Activated CD4-positive, alpha-beta T cell treated with anti-CD3 and anti-CD28 coated beads for 48 hours (primary cell): ENCODE measurements at regions not wholly inside any gene's neighbourhood (a gene's known extent, or its start where the extent isn't known, plus 50 kb on each side); places are given as distances from the start of the nearest gene placed in this dataset.

Experiments used
- DNase-seq: peaks from one replicate; pipeline ENCODE4 v3.0.0-alpha.2; 2020

DNA sequence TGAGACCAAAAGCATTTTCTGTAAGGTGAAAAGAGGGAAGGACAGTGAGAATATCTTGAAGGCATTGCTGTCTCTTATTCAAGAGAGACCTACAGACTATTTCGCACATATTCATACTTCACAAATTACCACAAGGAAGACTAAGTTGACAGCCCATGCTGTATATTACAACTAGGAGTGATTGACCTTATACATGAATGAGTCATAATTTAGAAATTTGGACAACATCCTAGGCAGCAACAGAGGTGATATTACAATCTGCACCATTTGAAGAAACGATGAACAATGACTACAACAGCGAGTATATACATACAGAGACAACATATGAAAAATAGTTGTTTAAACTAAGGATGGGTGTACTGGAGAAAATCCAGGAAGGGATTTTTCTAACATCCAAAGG lies 971.7 kb downstream of the CDH11 start:
- DNase-seq, result no peak

DNA sequence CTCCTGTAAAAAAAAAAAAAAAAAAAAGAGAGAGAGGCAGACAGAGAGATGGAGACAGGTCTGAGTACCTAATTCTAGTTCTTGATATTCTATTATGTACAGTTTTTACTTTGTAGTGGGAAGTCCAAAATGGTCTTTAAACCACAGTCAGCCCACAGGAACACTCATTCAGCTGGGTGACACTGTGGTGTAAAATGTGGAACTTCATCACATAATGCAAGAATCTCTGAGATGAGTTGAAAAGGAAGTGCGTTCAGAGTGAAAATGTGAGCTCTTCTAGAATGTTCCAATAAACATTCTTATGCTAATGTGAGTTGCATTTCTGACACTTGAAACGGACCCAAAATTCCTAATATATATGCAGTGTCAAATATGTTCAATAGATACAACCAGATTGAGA lies 972.1 kb downstream of the CDH11 start:
- DNase-seq, result no peak

GRCh38 chr16:64148356-64148755 lies 973.5 kb downstream of the CDH11 start:
- DNase-seq, result no peak

DNA sequence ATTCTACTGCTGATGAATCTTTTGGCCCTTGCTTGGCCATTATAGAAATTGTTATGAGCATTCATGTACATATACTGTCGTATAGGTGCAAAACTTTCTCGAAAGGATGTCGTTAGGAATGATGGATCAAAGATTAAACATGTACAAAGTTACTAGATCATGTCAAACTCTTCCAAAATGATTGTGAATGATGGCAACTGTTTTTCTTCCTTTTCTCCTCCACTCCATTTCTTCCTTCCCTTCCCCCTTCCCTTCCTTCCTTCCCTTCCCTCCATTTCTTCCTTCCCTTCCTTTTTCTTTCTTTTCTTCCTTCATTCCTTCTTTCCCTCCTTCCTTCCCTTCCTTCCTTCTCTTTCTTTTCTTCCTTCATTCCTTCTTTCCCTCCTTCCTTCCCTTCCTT lies 973.9 kb downstream of the CDH11 start:
- no peak for DNase-seq

DNA sequence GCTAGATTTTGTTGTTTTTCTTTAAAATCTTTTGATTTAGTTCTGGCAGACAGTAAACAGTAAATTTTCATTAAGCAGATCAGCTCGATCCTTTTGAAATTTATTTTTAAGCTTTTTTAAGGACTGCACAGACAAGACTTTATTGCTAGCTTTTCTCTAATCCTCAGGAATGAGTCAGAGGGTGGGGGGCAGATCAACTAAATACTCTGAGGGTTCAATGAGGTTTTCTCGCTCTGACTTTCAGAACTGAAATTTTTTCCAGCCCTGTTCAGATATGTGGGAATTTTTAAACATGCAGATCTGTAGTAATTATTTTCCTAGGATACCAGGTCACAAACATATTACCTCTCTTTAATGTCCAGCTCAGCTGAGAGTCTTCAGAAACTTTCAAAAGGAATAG lies 977.2 kb downstream of the CDH11 start:
- DNase-seq, result no peak

DNA sequence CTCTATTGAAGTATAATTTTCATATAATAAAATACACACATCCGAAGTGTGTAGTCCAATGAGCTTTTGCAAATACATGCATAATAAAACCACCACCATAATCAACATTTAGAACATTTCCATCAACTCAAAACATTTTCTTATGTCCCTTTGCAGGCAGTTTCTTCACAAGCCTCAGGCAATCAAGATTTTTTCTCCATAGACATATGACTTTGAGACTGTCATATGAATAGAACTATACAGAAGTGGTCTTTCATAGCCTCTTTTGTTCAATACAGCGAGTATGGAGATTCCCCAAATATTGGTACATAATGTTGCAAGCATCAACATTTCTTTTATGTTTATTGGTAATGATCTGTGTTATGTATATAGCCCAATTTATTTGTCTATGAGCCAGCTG lies 983.2 kb downstream of the CDH11 start:
- no peak for DNase-seq

- no peak for DNase-seq
Measured at GRCh38 chr16:64138006-64138405, 983.9 kb downstream of the CDH11 start.

- no peak for DNase-seq
Measured at GRCh38 chr16:64136743-64137142, 985.1 kb downstream of the CDH11 start.

DNA sequence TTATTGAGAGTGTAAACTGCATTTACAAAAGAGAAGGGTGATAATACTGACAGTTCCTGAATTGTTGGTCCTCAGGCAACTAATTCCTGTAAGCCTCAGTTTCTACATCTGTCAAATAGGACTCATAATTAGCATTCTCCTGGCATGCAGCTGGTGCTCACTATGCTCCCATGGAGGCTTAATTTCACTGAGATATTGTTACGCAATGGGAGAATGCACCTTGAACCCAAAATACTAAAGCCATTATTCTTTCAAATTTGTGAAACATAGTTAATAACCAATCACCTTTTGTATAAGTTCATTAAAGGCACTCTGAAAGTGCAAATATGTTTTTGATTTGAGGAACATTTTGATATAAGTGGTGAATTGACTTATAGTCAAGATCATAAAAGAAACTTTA lies 985.5 kb downstream of the CDH11 start:
- DNase-seq, result no peak

DNA sequence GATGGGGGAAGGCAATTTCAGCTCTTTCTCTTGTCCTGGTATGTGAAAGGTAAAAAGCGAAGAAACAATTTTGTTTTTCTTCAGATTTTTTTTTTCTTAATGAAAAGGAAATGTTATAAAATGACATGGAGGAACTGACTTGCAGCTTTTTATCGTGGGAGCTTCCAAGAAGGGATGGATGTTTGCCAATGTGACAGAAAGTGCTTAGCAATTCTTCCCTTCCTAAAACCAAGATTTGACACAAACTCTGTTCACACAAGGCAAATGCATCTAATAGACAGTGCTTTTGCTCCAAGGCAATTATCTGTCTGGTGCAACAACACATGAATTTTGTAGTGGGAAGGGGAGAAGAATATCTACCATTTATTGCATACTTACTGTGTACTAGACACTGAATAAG lies 988.5 kb downstream of the CDH11 start:
- no peak for DNase-seq

DNA sequence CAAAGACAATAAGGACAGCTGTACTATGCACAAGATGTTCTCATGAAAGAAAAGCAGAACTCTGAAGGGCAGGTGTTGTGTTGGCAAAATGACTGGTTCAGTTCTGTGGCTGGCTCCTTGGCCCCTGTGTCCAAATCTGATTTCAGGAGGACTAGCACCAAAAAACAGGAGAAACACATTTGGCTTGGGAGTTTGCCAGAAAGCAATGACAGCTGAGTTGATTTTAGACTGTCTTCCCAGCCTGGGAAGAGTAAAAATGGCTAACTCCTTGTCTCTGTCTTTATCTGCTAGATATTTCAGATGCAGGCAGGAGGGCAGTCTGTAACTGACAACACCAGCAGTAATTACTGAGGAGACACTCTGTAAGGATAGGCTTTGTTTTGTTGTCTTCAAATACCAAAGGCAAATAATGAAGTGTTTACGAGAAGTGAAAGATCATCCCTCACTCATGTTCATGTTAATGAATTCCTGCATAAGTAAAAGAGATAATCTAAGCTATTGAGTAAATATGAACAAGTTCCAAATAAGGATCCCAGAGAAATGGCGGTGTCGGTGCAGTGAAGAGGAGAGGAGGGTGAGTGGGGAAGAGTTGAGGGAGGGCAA lies 989.0 kb downstream of the CDH11 start:
- DNase-seq, result no peak

DNA sequence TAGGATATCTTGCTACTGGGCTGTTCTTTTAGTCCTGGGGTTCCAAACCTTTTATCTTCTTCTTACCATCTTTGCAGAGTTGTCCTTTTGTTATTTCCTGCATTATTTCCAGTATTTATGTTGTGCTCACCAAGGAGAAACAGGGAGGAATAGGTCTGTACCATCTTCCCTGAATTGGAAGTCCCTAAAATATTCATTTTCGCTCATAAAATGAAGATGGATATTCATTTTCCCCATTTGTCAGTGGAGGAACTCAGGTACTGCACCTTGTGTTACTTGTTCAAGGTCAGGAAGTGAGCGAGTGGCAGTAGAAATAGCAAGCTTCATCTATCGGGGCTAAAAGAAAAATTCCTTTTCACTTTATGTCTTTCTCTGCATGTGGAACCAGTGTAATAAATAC lies 989.7 kb downstream of the CDH11 start:
- no peak for DNase-seq

- no peak for DNase-seq
Measured at GRCh38 chr16:64131423-64131822, 990.4 kb downstream of the CDH11 start.

DNA sequence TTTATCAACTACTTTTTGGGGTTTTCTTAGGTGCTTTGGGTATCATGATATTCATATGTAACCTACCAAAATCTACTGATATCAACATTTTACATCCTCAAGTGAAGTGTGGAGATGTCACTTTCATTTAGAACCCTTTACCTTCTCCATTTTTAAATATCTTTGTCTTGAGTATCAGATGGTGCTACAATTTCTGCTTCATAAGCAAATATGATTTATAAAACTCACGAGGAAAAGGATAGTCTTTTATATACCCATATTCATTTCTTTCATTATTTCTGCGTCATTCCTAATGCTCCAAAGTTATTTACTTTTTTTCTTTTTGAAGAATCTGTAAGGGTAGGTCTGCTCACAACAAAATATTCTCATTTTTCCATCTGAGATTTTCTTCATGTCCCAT lies 991.7 kb downstream of the CDH11 start:
- no peak for DNase-seq

DNA sequence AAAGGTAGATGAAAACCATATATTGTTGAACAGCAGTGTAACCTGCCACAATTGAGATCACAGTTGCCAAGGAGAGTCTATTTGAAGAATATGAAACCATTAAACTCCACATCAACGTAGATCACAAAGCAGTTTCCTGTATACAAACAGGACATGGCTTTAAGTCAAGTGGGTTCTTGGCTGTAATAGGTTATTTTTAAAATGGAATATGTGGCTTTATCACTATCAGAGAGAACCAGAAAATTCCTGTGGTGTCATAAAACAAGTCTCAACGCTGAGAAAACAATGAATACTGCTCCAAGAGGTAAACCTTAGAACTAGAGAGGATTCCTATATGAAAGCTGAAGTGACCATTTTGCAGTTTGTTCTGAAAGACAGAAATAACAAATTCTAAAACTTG lies 999.7 kb downstream of the CDH11 start:
- DNase-seq, result no peak

DNA sequence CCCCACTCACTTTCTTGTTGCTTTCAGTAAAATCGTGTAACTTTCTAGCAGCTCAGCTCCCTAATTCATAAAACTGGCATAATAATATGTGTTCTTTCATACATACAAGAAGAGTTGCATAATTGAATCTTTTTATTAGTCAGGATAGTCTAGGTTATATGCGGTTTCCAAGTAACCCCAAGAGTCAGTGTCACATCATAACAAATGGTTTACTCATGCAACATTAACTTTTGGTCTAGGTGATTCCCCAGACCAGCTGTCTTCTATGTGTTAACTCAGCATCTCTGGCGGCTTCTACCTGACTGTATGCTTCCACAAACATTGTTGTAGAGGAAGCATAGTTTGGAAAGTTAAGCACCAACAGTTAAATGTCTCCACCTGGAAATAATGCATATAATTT lies 1000.4 kb downstream of the CDH11 start:
- no peak for DNase-seq

GRCh38 chr16:64116151-64116550 lies 1005.7 kb downstream of the CDH11 start:
- no peak for DNase-seq

- no peak for DNase-seq
Measured at GRCh38 chr16:64109241-64109640, 1012.6 kb downstream of the CDH11 start.

DNA sequence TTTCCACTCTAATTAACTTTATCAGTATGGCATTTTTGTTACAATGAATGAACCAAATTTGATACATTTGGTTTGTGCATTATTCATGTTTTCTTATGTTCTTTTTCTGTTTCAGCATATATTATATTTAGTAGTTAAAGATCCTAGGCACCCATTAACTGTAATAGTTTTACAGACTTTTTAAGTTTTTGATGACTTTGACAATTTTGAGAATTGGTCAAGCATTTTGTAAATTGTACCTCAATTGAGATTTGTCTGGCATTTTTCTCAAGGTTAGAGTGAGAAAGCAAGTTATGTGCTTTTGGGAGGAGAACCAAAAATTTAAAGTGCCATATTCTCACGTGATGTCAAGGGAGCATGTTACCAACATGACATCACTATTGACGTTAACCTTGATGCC lies 1019.2 kb downstream of the CDH11 start:
- no peak for DNase-seq

- DNase-seq, result no peak
Measured at GRCh38 chr16:64098451-64098850, 1023.4 kb downstream of the CDH11 start.

- DNase-seq, result no peak
Measured at GRCh38 chr16:64096689-64097088, 1025.2 kb downstream of the CDH11 start.

DNA sequence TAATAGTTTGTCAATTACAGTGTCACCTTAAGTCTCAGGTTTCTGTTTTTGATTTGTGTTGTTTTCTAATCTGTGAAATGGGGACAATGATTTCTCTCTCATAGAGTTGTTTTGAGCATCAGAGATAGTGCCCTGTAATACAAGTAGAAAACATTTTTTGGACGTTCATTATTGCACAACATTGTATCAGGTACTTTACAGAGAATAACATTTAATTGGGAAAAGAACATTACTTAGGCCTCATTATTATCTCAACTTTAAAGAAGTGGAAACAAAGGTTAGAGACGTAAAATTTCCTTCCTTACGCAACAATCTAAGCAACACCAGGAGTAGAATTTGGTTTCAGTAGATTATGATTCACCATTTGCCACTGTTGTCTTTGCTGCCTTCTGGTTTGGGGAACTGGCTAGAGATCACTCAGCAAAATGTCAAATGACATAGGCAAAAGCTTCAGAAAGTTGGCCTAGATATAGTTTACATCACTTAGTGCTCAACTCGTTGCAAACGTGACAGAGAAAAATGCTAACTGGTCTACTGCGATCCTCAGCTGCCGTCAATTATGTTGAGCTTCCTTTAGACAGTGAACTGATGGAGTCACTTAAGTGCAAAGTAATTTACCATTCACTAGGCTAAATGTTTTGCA lies 1026.8 kb downstream of the CDH11 start:
- DNase-seq, result no peak

DNA sequence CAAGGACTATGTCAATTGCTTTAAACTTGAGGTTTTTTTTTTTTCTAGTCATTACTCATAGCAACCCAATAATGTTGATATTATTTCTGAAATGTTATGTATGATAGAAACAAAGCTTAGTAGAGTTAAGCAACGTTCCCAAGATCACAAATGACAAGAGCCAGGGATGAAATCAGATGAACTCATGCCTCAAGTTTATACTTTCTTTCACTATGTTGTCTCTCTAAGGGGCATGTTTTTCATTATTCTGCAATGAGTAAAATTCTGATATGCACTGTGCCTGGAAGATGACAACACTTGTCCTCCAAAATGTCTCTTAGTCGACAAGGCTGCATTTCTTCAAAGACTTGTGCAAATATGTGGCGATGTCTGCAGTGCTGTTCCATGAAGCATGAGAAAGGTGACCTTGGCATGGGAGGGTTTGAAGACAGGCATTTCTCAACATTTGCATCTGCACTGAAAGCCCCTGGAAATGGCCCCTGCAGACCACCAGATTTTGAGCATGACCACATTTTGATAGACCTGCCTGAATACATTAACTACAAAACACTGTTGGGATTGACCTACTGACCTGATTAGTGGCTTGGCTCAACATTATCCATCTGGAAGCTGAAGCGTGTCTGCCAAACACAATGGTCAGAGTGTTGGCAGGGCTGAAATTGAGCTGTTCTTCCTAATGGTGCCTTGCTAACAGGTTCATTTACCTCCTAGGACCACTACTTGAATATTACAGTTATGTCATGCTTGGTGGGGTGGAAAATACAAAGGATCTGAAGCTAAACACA lies 1027.5 kb downstream of the CDH11 start:
- DNase-seq, result no peak

GRCh38 chr16:64092271-64092670 lies 1029.6 kb downstream of the CDH11 start:
- no peak for DNase-seq

- DNase-seq, result no peak
Measured at GRCh38 chr16:64090327-64090726, 1031.5 kb downstream of the CDH11 start.
